NCI-H1105 (cell line): ENCODE measurements at regions not wholly inside any gene's neighbourhood (a gene's known extent, or its start where the extent isn't known, plus 50 kb on each side); places are given as distances from the start of the nearest gene placed in this dataset.

Source experiments
- DNase-seq: peaks from one replicate; lab custom pipeline; 2025; lab: John Stamatoyannopoulos, UW

DNA sequence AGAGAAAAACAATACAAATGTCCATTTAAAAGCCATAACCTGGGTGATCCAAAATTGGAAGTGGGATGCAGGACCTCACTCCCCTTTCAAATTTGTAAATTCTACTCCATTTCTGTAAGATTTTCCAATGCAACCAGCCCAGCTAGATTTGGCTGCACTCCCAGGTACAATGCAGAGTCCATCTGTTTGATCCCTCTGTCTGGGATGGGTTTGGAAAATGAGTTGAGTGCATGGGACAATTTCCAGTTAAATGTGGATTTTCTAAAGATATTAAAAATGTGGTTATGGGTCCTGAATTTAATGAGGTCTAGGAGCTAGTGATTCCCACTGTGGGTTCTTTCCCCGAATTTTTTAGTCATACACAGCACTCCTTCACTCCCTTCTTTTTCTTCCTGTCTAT, 104.0 kb upstream of the ATP10B start:
- DNase-seq = no peak

- no peak for DNase-seq
Measured at GRCh38 chr5:160950311-160950710, 98.3 kb upstream of the ATP10B start.

DNA sequence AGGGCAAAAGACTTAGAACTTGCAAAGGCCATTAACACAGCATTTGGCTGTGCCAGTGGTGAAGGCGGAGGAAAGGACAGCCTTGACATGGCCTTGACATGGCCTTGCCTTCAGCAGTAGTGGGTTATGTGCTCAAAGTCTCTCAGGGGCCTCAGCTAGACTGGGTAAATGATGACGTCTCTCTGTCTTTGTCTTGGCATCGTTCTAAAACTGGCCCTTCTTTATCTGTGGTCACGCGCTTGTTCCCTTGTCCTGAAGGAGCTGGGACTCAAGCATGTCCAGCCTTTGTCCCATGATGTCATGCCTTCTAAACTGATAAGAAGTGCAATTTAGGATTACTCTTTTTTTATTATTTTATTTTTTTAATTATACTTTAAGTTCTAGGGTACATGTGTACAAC, 88.7 kb upstream of the ATP10B start:
- no peak for DNase-seq

- peak; percentile 17 for DNase-seq
Measured at GRCh38 chr5:160938532-160938931, 86.5 kb upstream of the ATP10B start.

DNA sequence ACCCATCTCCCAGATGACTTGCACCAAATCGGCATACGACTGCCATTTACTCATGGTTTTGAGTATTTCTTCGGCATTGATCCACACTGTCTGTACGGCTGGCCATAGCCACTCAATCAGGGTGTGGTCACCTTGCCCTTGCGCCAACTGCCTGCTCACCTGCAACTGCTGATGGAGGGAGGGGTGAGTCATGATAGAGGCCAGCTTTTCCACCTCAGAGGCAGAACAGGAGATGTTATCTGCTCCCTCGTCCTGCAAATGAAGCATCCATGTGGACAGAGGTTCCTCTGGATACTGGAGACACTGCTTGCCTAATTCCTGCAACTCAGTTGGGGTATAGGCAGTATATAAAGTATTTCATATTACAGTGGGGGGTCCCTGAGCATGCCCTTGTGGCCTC, 85.6 kb upstream of the ATP10B start:
- DNase-seq = no peak

- DNase-seq = no peak
Measured at GRCh38 chr5:160935776-160936175, 83.8 kb upstream of the ATP10B start.

GRCh38 chr5:160931283-160931682, 79.3 kb upstream of the ATP10B start:
- DNase-seq = no peak

GRCh38 chr5:160930406-160930805, 78.4 kb upstream of the ATP10B start:
- DNase-seq = no peak

GRCh38 chr5:160929906-160930305, 77.9 kb upstream of the ATP10B start:
- DNase-seq = no peak

DNA sequence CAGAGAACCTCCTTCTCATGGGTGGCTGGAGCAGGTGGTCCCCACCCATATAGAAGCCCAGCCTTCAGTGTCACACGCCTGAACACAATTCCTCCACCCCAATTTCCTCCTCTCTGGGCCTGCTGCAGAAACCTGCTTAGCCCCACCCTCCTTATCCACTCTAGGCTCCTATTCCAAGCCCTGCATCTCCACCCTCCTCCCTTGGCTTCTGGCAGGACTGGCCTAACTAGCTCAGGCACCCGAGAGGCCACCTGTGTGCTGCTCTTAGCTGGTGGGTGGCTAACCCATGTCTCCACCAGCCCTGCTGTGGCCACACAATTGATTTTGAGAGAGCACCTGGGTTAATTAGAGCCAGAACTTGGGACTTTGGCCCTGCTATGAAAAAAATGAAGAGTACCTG, 77.3 kb upstream of the ATP10B start:
- no peak for DNase-seq

DNA sequence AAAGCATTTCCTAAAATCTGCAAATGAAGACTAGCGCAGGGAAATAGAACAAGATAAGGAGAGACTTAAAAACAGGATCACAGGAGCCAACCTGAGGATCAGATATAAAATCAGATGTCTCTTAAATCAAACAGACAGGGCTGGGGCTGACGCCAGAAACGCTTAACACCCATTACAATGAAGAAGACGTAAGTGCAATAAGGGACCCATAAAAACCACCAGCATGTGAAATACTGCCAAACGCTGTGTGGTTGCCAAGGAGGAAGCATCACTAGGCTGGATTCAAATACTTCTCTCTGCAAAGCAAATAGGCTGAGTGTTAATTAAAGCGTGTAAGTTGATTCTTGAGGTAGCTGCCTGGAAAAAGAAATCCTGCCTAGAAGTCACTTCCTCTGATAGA, 74.4 kb upstream of the ATP10B start:
- DNase-seq = peak; percentile 82

- no peak for DNase-seq
Measured at GRCh38 chr5:160925281-160925680, 73.3 kb upstream of the ATP10B start.

DNA sequence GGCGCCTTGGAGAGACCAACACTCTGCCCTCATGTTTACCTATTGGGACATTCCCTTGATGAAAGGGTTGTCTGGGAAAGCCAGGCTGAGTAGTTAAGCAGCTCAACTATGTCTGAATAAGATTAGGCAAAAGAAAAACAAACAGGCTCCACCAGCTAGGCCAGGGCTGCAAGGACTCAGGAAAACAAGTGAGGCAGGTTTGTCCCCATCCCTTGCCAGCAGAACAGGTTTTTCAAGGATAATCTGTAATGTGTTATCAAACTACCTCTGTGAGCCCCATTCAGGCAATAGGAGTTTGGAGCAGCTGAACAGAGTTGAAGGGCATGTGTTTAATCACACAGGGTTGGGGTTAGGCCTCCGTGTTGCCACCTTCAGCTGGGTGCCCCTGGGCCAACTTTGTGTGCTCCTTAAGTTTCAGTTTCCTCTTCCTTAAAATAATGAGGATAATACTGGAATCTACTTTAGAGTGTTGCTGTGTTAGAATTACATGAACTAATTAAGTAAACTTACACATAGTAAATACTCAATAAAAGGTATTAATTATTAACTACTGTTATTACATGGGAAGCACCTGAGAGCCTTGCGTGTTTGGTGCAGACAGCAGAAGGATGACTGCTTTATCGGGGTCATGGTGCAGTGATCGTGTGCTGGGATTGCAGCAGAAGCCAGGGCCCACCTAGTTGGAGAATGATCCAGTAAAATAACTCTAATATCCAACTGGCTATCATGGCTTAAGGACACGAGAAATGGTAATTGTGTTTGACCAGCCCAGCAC, 72.1 kb upstream of the ATP10B start:
- no peak for DNase-seq

- DNase-seq = no peak
Measured at GRCh38 chr5:160923411-160923810, 71.4 kb upstream of the ATP10B start.

DNA sequence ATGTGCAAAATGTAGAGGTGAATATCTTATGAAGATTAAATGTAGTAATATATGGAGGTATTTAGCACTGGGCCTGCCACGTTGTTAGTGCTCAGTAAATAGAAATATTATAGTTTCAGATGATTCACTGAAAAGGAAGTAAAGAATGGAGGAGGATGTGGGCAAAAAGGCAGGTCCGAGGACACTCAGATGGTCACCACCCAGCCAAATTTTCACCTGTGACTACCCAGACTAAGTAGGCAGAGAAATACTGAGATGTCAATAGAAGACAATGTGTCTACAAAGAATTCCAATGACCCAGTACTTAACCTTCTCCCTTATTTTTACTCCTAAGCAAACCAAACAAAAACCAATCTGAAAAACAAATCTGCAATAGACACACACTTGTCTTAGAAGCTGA, 70.3 kb upstream of the ATP10B start:
- DNase-seq = no peak

DNA sequence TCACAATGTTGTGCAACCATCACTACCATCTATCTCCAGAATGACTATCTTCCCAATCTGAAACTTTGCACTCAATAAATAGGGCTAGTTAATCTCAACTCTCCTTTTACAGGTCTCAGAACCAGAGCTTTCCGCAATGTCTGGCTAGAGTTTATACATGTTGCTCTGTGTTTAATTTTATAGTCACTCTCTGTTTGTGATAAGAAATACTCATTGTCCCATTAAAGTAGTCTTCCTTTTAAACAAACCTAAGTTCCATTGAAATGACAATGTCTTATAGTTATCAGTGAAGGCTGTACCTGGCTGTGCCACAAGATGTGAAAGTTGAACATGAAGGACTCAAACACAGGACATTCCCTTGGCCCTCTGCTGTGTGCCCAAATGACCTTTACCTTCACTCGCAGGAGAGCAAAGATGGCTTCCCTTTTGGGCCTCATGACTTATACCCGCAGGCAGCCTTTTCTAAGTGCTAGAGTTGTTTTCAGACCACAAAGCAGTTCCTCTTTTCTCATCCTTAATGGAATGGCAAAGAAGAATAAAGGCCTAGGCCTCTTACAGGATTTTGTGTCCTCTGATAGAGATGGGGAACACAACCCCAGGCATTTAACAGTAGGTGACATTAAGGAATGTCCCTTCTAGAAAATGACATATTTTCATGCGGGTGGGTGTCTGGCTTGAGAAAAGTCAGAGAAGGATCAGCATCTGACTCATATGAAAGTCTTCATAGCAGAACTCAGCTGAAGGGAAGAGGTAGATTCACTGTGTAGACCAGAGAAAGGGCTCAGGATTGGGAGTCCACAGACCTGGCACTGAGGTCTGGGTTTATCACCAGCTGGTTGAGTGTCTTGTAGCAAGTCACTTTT, 69.6 kb upstream of the ATP10B start:
- no peak for DNase-seq

DNA sequence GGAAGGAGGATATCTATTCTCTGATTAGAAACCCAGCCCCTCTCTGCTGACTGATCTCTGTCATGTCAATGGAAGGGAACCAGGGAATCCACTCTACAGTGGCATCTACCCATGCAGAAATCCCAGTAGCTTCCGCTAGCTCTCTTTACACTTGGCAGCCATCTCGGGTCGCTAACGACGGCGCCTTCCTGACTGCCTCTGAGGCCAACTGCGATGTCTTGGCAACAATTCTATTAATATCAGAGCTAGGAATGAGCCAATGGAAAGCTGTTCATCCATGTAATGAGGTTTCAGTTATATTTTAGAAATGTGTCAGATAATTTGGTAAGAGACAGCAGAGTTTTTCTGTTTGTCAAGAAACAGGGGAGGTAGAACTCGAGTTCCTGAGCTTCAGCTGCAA, 67.6 kb upstream of the ATP10B start:
- no peak for DNase-seq

GRCh38 chr5:160918386-160918785, 66.4 kb upstream of the ATP10B start:
- no peak for DNase-seq

- DNase-seq = no peak
Measured at GRCh38 chr5:160906090-160906489, 54.1 kb upstream of the ATP10B start.

DNA sequence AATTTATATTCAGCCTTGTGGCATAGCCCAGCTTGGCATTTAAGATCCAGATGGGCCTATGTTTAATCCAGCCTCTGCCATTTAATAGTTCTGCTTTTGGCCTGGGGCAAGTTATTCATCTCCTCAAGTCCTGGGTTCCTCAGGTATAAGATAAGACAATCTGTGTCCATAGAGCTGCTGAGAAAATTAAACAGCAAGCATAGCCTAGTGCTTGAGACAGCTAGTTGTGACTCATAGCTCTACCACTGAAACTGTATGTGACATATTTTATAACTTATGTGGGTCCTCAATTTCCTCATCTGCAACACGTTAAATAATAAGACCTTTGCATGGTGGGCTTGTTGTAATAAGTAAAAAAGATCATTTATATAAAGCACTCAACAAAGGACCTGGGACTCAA, 53.3 kb upstream of the ATP10B start:
- DNase-seq = no peak

DNA sequence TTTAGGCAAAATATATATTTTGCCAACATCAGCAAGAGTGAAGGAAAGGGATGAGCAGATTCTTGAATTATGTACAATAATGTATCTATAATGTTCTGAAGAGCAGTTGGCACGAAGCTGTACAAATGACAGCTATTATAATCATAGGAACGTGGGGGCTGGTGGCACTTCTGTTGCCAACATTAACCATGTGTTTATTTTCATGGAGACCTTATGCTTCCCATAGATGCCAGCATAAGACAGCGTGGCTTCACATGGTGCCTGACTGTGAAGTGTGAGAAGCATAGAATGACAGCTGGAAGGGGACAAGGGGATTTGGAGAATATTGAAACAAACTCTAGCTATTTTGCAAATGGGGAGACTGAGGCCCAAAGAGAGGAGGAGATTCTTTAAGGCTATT, 52.6 kb upstream of the ATP10B start:
- DNase-seq = no peak

DNA sequence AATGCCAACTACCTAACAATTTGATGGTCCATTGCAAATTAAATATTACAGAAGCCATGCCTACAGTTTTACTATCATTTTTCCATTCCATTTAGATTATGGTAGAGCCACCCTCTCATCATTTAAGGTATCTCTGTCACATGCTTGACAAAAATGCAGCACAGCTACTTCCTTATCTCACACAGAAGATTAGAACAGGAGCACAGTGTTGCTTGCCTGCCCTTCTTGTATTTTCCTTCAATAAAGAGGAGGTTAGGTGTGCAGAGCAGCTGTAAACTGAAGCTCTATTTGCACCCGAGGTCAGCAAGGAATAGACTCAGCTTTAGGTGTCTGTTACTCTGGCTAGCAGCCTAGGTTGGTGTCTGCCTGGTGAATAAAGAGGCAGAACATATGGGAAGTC, 51.5 kb upstream of the ATP10B start:
- DNase-seq = no peak

GRCh38 chr5:160903076-160903475, 51.1 kb upstream of the ATP10B start:
- no peak for DNase-seq
